Activated T-helper 2 cell treated with anti-CD3 and anti-CD28 coated beads, Interferon-gamma antibody, Interleukin-2, Interleukin-4, amounts not matched to agents 10 μg/mL and 5 μg/mL and 100 μg/mL, durations not matched to agents 14 hours and 24 hours and 36 hours (primary cell): ENCODE measurements at regions not wholly inside any gene's neighbourhood (a gene's known extent, or its start where the extent isn't known, plus 50 kb on each side); places are given as distances from the start of the nearest gene placed in this dataset.

ENCODE experiments used
- DNase-seq: peaks from one replicate; pipeline ENCODE4 v3.0.0; 2021; ENCODE audit warnings: low spot score
- H3K27ac Mint-ChIP-seq: one replicate; pipeline ENCODE4 v1.8.0; 2021; ENCODE audit warnings: mixed read lengths
- H3K27me3 Mint-ChIP-seq: one replicate; pipeline ENCODE4 v1.8.0; 2021; ENCODE audit warnings: low read depth, mixed read lengths
- H3K36me3 Mint-ChIP-seq: one replicate; pipeline ENCODE4 v1.8.0; 2021; ENCODE audit warnings: low read depth, mixed read lengths
- H3K4me1 Mint-ChIP-seq: one replicate; pipeline ENCODE4 v1.8.0; 2021; ENCODE audit warnings: low read depth, mixed read lengths
- H3K4me3 Mint-ChIP-seq: one replicate; pipeline ENCODE4 v1.8.0; 2021; ENCODE audit warnings: low read depth, mild to moderate bottlenecking, moderate library complexity, mixed read lengths
- H3K9me3 Mint-ChIP-seq: one replicate; pipeline ENCODE4 v1.8.0; 2021; ENCODE audit warnings: mixed read lengths
- intact Hi-C: fragments of 100-400 bp; cut with micrococcal nuclease; formaldehyde crosslinking; loops from one replicate; pipeline ENCODE4 v1.15.1; 2023

GRCh38 chr1:209355415-209355814 is 228.1 kb upstream of the CAMK1G start:
- peaks cover 1% of the 10 kb centered on the region for H3K27me3 Mint-ChIP-seq
- no peak overlapping the region for H3K4me3 Mint-ChIP-seq
- no peak for DNase-seq
- no peaks in the 10 kb centered on the region for H3K4me1 Mint-ChIP-seq
- no peaks in the 10 kb centered on the region for H3K9me3 Mint-ChIP-seq
- intact Hi-C loops, result no loop called here
- no peaks in the 10 kb centered on the region for H3K36me3 Mint-ChIP-seq
- H3K27ac Mint-ChIP-seq, result no peak overlapping the region

GRCh38 chr1:209356976-209357377 is 226.5 kb upstream of the CAMK1G start:
- Mint-ChIP-seq H3K27me3 (peaks cover 6% of the 10 kb centered on the region), H3K36me3 (no peaks in the 10 kb centered on the region), H3K4me3 (no peak overlapping the region), H3K4me1 (no peaks in the 10 kb centered on the region), H3K27ac (no peak overlapping the region), H3K9me3 (no peaks in the 10 kb centered on the region)
- intact Hi-C loops, result no loop called here
- DNase-seq, result no peak

GRCh38 chr1:209363112-209363511 is 220.4 kb upstream of the CAMK1G start:
- Mint-ChIP-seq H3K27ac (no peak overlapping the region), H3K4me3 (no peak overlapping the region), H3K27me3 (peaks cover 6% of the 10 kb centered on the region), H3K36me3 (no peaks in the 10 kb centered on the region), H3K4me1 (no peaks in the 10 kb centered on the region), H3K9me3 (no peaks in the 10 kb centered on the region)
- intact Hi-C loops, result no loop called here
- DNase-seq, result no peak

- no peaks in the 10 kb centered on the region for H3K4me1 Mint-ChIP-seq
- no peaks in the 10 kb centered on the region for H3K9me3 Mint-ChIP-seq
- H3K4me3 Mint-ChIP-seq, result no peak overlapping the region
- H3K27me3 Mint-ChIP-seq, result peaks cover 6% of the 10 kb centered on the region
- no peak overlapping the region for H3K27ac Mint-ChIP-seq
- intact Hi-C loops, result no loop called here
- no peak for DNase-seq
- H3K36me3 Mint-ChIP-seq, result no peaks in the 10 kb centered on the region
Measured at GRCh38 chr1:209364716-209365115, 218.8 kb upstream of the CAMK1G start.

- Mint-ChIP-seq H3K4me3 (no peak overlapping the region), H3K4me1 (no peaks in the 10 kb centered on the region), H3K36me3 (no peaks in the 10 kb centered on the region), H3K9me3 (no peaks in the 10 kb centered on the region), H3K27ac (no peak overlapping the region), H3K27me3 (no peaks in the 10 kb centered on the region)
- DNase-seq, result no peak
- intact Hi-C loops, result no loop called here
Measured at GRCh38 chr1:209367061-209367772, 216.3 kb upstream of the CAMK1G start.

- Mint-ChIP-seq H3K9me3 (no peaks in the 10 kb centered on the region), H3K4me3 (no peak overlapping the region), H3K36me3 (no peaks in the 10 kb centered on the region), H3K27ac (no peak overlapping the region), H3K27me3 (no peaks in the 10 kb centered on the region), H3K4me1 (no peaks in the 10 kb centered on the region)
- intact Hi-C loops, result no loop called here
- no peak for DNase-seq
Measured at GRCh38 chr1:209368864-209369598, 214.5 kb upstream of the CAMK1G start.

- H3K4me3 Mint-ChIP-seq, result no peak overlapping the region
- no peaks in the 10 kb centered on the region for H3K27me3 Mint-ChIP-seq
- H3K4me1 Mint-ChIP-seq, result no peaks in the 10 kb centered on the region
- H3K36me3 Mint-ChIP-seq, result no peaks in the 10 kb centered on the region
- intact Hi-C loops, result no loop called here
- no peaks in the 10 kb centered on the region for H3K9me3 Mint-ChIP-seq
- DNase-seq, result no peak
- no peak overlapping the region for H3K27ac Mint-ChIP-seq
Measured at GRCh38 chr1:209370241-209370995, 213.1 kb upstream of the CAMK1G start.

GRCh38 chr1:209375097-209375496 is 208.4 kb upstream of the CAMK1G start:
- no peak overlapping the region for H3K4me3 Mint-ChIP-seq
- H3K4me1 Mint-ChIP-seq, result no peaks in the 10 kb centered on the region
- peaks cover 4% of the 10 kb centered on the region for H3K27me3 Mint-ChIP-seq
- no peaks in the 10 kb centered on the region for H3K9me3 Mint-ChIP-seq
- H3K36me3 Mint-ChIP-seq, result no peaks in the 10 kb centered on the region
- intact Hi-C loops, result no loop called here
- H3K27ac Mint-ChIP-seq, result no peak overlapping the region
- no peak for DNase-seq

- Mint-ChIP-seq H3K36me3 (no peaks in the 10 kb centered on the region), H3K27ac (no peak overlapping the region), H3K27me3 (peaks cover 4% of the 10 kb centered on the region), H3K4me1 (no peaks in the 10 kb centered on the region), H3K9me3 (no peaks in the 10 kb centered on the region), H3K4me3 (no peak overlapping the region)
- intact Hi-C loops, result no loop called here
- DNase-seq, result no peak
Measured at GRCh38 chr1:209375671-209376365, 207.7 kb upstream of the CAMK1G start.

GRCh38 chr1:209376774-209377173 is 206.7 kb upstream of the CAMK1G start:
- H3K27me3 Mint-ChIP-seq, result peaks cover 4% of the 10 kb centered on the region
- H3K27ac Mint-ChIP-seq, result no peak overlapping the region
- intact Hi-C loops, result no loop called here
- H3K36me3 Mint-ChIP-seq, result no peaks in the 10 kb centered on the region
- no peaks in the 10 kb centered on the region for H3K4me1 Mint-ChIP-seq
- no peak for DNase-seq
- no peaks in the 10 kb centered on the region for H3K9me3 Mint-ChIP-seq
- H3K4me3 Mint-ChIP-seq, result no peak overlapping the region

GRCh38 chr1:209377995-209378394 is 205.5 kb upstream of the CAMK1G start:
- H3K27ac Mint-ChIP-seq, result no peak overlapping the region
- no peak overlapping the region for H3K4me3 Mint-ChIP-seq

GRCh38 chr1:209379280-209379679 is 204.2 kb upstream of the CAMK1G start:
- no peaks in the 10 kb centered on the region for H3K9me3 Mint-ChIP-seq
- peaks cover 4% of the 10 kb centered on the region for H3K27me3 Mint-ChIP-seq
- H3K4me1 Mint-ChIP-seq, result no peaks in the 10 kb centered on the region
- intact Hi-C loops, result no loop called here
- no peak overlapping the region for H3K4me3 Mint-ChIP-seq
- H3K36me3 Mint-ChIP-seq, result no peaks in the 10 kb centered on the region
- no peak overlapping the region for H3K27ac Mint-ChIP-seq
- no peak for DNase-seq

More at GRCh38 chr1:209377995-209378394, 205.5 kb upstream of the CAMK1G start:
- intact Hi-C loops, result no loop called here
- Mint-ChIP-seq H3K9me3 (no peaks in the 10 kb centered on the region), H3K36me3 (no peaks in the 10 kb centered on the region), H3K27me3 (peaks cover 4% of the 10 kb centered on the region), H3K4me1 (no peaks in the 10 kb centered on the region)
- no peak for DNase-seq
